GM21360 (cell line): ENCODE measurements at regions not wholly inside any gene's neighbourhood (a gene's known extent, or its start where the extent isn't known, plus 50 kb on each side); places are given as distances from the start of the nearest gene placed in this dataset.
"Not testable (repeated sequence)": the region's sequence is repeated elsewhere in the genome, so short reads cannot be mapped to it uniquely, and the experiment has no call there.

Experiments used
- ATAC-seq: cut with Tn5 transposase; IDR thresholded peaks from one replicate; pipeline ENCODE4 v1.9.1; 2021; ENCODE audit warnings: mild to moderate bottlenecking, moderate library complexity; ENCODE audit not compliant: unreplicated experiment

- no peak for ATAC-seq
Measured at GRCh38 chr18:55907453-55908175, 319.6 kb upstream of the TCF4 start.

GRCh38 chr18:55906536-55906935 lies 318.5 kb upstream of the TCF4 start:
- ATAC-seq: no peak

- no peak for ATAC-seq
Measured at GRCh38 chr18:55903911-55904310, 315.9 kb upstream of the TCF4 start.

- no peak for ATAC-seq
Measured at GRCh38 chr18:55900380-55900779, 312.4 kb upstream of the TCF4 start.

- ATAC-seq: no peak
Measured at GRCh38 chr18:55897091-55897689, 309.2 kb upstream of the TCF4 start.

- no peak for ATAC-seq
Measured at GRCh38 chr18:55893948-55894347, 306.0 kb upstream of the TCF4 start.

- ATAC-seq: not testable (repeated sequence)
Measured at GRCh38 chr18:55892862-55893813, 305.1 kb upstream of the TCF4 start.

- ATAC-seq: no peak
Measured at GRCh38 chr18:55886886-55887285, 298.9 kb upstream of the TCF4 start.

GRCh38 chr18:55884498-55884897 lies 296.5 kb upstream of the TCF4 start:
- no peak for ATAC-seq

GRCh38 chr18:55880617-55881016 lies 292.6 kb upstream of the TCF4 start:
- ATAC-seq: no peak

GRCh38 chr18:55879331-55879730 lies 291.3 kb upstream of the TCF4 start:
- ATAC-seq: no peak

GRCh38 chr18:55878224-55878623 lies 290.2 kb upstream of the TCF4 start:
- no peak for ATAC-seq

- ATAC-seq: no peak
Measured at GRCh38 chr18:55877321-55877720, 289.3 kb upstream of the TCF4 start.

- no peak for ATAC-seq
Measured at GRCh38 chr18:55876254-55876653, 288.3 kb upstream of the TCF4 start.

- no peak for ATAC-seq
Measured at GRCh38 chr18:55875371-55875901, 287.4 kb upstream of the TCF4 start.

- no peak for ATAC-seq
Measured at GRCh38 chr18:55869556-55870501, 281.8 kb upstream of the TCF4 start.

- no peak for ATAC-seq
Measured at GRCh38 chr18:55868909-55869308, 280.9 kb upstream of the TCF4 start.

- ATAC-seq: no peak
Measured at GRCh38 chr18:55866886-55867285, 278.9 kb upstream of the TCF4 start.

GRCh38 chr18:55866006-55866405 lies 278.0 kb upstream of the TCF4 start:
- no peak for ATAC-seq

GRCh38 chr18:55864281-55864680 lies 276.3 kb upstream of the TCF4 start:
- no peak for ATAC-seq
